ENCODE measurements at regions not wholly inside any gene's neighbourhood (a gene's known extent, or its start where the extent isn't known, plus 50 kb on each side); places are given as distances from the start of the nearest gene placed in this dataset.

- TF ChIP-seq, protein P1, sequence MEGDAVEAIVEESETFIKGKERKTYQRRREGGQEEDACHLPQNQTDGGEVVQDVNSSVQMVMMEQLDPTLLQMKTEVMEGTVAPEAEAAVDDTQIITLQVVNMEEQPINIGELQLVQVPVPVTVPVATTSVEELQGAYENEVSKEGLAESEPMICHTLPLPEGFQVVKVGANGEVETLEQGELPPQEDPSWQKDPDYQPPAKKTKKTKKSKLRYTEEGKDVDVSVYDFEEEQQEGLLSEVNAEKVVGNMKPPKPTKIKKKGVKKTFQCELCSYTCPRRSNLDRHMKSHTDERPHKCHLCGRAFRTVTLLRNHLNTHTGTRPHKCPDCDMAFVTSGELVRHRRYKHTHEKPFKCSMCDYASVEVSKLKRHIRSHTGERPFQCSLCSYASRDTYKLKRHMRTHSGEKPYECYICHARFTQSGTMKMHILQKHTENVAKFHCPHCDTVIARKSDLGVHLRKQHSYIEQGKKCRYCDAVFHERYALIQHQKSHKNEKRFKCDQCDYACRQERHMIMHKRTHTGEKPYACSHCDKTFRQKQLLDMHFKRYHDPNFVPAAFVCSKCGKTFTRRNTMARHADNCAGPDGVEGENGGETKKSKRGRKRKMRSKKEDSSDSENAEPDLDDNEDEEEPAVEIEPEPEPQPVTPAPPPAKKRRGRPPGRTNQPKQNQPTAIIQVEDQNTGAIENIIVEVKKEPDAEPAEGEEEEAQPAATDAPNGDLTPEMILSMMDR (IDR thresholded peaks at IDR 0.05), result no peak
- no peak for TF ChIP-seq POLR2A (IDR thresholded peaks at IDR 0.05)
Observed at GRCh38 chr2:175745911-175746310, 256.2 kb downstream of the LNPK start.
